ENCODE measurements at regions not wholly inside any gene's neighbourhood (a gene's known extent, or its start where the extent isn't known, plus 50 kb on each side); places are given as distances from the start of the nearest gene placed in this dataset.

GRCh38 chr11:28976801-28977145, 868.6 kb downstream of the METTL15 start:
- no peak for DNase-seq
- Mint-ChIP-seq H3K9me3 (ENCODE audit: unreplicated experiment) (no peaks in the 10 kb centered on the region), H3K27ac (ENCODE audit: unreplicated experiment) (no peak overlapping the region), H3K36me3 (ENCODE audit: unreplicated experiment) (no peaks in the 10 kb centered on the region), H3K4me3 (ENCODE audit: unreplicated experiment) (no peak overlapping the region), H3K27me3 (ENCODE audit: unreplicated experiment) (no peaks in the 10 kb centered on the region), H3K4me1 (ENCODE audit: low read depth, unreplicated experiment) (no peaks in the 10 kb centered on the region)
- no peak for TF ChIP-seq CTCF (IDR thresholded peaks at IDR 0.05; ENCODE audit: partially characterized antibody, unreplicated experiment)

- Mint-ChIP-seq H3K9me3 (ENCODE audit: unreplicated experiment) (no peaks in the 10 kb centered on the region), H3K4me1 (ENCODE audit: low read depth, unreplicated experiment) (no peaks in the 10 kb centered on the region), H3K4me3 (ENCODE audit: unreplicated experiment) (no peak overlapping the region), H3K27me3 (ENCODE audit: unreplicated experiment) (no peaks in the 10 kb centered on the region), H3K27ac (ENCODE audit: unreplicated experiment) (no peak overlapping the region), H3K36me3 (ENCODE audit: unreplicated experiment) (no peaks in the 10 kb centered on the region)
- DNase-seq: no peak
- TF ChIP-seq CTCF (IDR thresholded peaks at IDR 0.05; ENCODE audit: partially characterized antibody, unreplicated experiment): no peak
These were observed 868.0 kb downstream of the METTL15 start for GRCh38 chr11:28976012-28976800.

- H3K4me3 Mint-ChIP-seq (ENCODE audit: unreplicated experiment): no peak overlapping the region
- H3K36me3 Mint-ChIP-seq (ENCODE audit: unreplicated experiment): no peaks in the 10 kb centered on the region
- H3K27ac Mint-ChIP-seq (ENCODE audit: unreplicated experiment): no peak overlapping the region
- no peaks in the 10 kb centered on the region for H3K27me3 Mint-ChIP-seq (ENCODE audit: unreplicated experiment)
- H3K9me3 Mint-ChIP-seq (ENCODE audit: unreplicated experiment): no peaks in the 10 kb centered on the region
- TF ChIP-seq CTCF (IDR thresholded peaks at IDR 0.05; ENCODE audit: partially characterized antibody, unreplicated experiment): no peak
- no peaks in the 10 kb centered on the region for H3K4me1 Mint-ChIP-seq (ENCODE audit: low read depth, unreplicated experiment)
- DNase-seq: no peak
These were observed 861.6 kb downstream of the METTL15 start for GRCh38 chr11:28969832-28970231.

- no peak for DNase-seq
- H3K27ac Mint-ChIP-seq (ENCODE audit: unreplicated experiment): no peak overlapping the region
- H3K9me3 Mint-ChIP-seq (ENCODE audit: unreplicated experiment): no peaks in the 10 kb centered on the region
- no peaks in the 10 kb centered on the region for H3K36me3 Mint-ChIP-seq (ENCODE audit: unreplicated experiment)
- H3K27me3 Mint-ChIP-seq (ENCODE audit: unreplicated experiment): no peaks in the 10 kb centered on the region
- H3K4me1 Mint-ChIP-seq (ENCODE audit: low read depth, unreplicated experiment): no peaks in the 10 kb centered on the region
- no peak overlapping the region for H3K4me3 Mint-ChIP-seq (ENCODE audit: unreplicated experiment)
- no peak for TF ChIP-seq CTCF (IDR thresholded peaks at IDR 0.05; ENCODE audit: partially characterized antibody, unreplicated experiment)
These were observed 858.8 kb downstream of the METTL15 start for GRCh38 chr11:28966951-28967350.

- no peak for DNase-seq
- Mint-ChIP-seq H3K27me3 (ENCODE audit: unreplicated experiment) (no peaks in the 10 kb centered on the region), H3K27ac (ENCODE audit: unreplicated experiment) (no peak overlapping the region), H3K4me1 (ENCODE audit: low read depth, unreplicated experiment) (no peaks in the 10 kb centered on the region), H3K4me3 (ENCODE audit: unreplicated experiment) (no peak overlapping the region), H3K36me3 (ENCODE audit: unreplicated experiment) (no peaks in the 10 kb centered on the region), H3K9me3 (ENCODE audit: unreplicated experiment) (no peaks in the 10 kb centered on the region)
- TF ChIP-seq CTCF (IDR thresholded peaks at IDR 0.05; ENCODE audit: partially characterized antibody, unreplicated experiment): no peak
These were observed 857.6 kb downstream of the METTL15 start for GRCh38 chr11:28965819-28966218.

Data from glutamatergic neuron (in vitro differentiated cells).